HG03064 (cell line): ENCODE measurements at regions not wholly inside any gene's neighbourhood (a gene's known extent, or its start where the extent isn't known, plus 50 kb on each side); places are given as distances from the start of the nearest gene placed in this dataset.

Experiments
- ATAC-seq: cut with Tn5 transposase; IDR thresholded peaks from one replicate; pipeline ENCODE4 v1.9.1; 2021; ENCODE audit warnings: low read depth; ENCODE audit not compliant: unreplicated experiment

DNA sequence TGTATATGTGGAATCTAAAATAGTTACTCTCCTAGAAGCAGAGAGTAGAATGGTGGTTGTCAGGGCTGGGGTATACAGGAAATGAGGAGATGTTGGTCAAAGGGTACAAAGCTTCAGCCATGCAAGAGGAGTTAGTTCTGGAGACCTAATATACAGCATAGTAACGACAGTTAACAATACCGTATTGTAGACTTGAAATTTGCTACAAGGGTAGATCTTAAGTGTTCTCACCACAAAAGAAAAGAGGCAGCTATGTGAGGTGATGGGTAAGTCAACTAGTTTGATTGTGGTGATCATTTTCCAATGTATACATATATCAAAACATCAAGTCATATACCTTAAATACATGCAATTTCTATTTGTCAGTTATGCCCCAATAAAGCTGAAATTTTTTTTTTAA is 98.2 kb upstream of the CYP1B1 start:
- ATAC-seq, result no peak

DNA sequence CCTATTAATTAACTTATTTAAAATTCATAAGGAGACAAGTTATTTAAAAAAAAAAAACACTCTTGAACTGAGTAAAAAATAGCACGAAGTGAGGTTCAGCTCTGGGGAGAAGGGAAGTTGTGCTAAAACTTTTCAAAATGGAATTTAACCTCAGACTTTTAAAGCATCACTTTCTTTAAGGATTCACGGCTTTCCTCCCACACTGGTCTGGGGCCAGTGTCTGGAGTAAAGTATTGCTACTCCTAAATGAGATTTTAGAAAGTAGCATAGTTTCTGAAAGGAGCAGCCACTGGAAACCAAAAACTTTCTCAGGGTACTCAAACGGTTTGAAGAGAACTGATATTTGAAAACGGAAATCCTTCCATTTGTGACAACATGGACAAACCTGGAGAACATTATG is 97.7 kb upstream of the CYP1B1 start:
- ATAC-seq, result no peak

DNA sequence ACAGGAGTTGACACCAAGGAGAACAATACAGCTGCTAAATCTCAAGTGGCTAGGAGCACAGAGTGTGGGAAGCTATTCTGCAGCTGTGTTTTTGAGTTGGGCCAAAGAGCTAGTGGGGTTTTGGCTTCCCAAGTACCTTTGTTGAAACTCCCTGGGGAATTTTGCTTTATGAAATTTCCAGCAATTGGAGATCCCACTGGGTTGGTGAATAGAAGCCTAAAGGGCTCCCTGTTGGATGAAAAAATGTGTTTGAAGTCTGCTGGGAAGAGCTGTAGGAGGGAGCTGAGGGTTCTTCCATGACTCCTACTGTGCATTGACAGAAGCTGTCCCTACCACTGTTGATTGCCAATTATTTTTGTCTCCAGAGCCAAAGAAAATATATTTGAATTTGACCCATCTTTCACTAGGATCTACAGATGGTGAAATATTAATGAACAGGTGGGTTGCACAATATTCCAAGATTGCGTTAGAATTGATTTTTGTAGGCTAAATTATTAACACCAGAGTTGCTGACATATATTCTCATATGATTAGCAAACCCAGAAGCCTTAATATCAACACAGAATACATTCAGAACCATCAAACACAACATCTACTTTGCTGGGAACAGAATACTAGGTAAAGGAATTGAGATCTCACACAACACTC is 95.4 kb upstream of the CYP1B1 start:
- no peak for ATAC-seq

DNA sequence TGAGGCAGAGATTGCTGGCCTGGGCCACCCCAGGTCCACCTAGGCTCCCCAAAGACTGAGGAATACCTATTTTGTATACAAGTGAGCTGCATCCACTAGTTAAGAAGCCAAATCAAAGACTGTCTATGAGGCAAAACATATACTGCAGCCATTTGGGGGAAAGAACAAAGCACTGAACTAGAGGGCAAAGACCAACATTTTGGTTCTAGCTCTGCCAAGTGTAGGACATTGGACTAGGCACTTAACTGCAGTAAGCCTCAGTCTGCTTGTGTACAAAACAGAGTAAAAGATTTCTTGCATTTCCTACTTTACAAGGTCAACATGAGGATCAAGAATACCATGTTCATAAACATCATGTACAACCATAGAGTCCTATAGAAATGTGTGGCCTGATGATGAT is 94.8 kb upstream of the CYP1B1 start:
- ATAC-seq, result no peak

DNA sequence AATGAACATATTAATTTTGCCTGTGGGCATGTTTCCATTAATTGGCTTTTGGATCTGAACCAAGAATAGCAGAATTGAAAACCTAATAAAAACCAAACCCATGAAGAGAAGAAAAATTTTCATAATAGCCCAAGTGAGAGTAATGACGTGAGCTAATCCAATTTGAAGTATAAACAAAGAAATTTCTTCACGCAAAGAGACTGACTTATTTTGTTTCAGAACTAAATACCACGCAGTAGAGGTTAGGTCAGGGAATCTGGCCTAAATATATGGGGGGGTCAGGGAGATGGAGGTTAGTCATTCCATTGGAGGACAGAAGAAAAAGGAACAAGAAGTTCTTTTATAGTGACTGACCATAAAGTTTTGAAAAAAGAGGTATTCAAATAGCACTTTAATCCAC is 94.1 kb upstream of the CYP1B1 start:
- ATAC-seq, result no peak

DNA sequence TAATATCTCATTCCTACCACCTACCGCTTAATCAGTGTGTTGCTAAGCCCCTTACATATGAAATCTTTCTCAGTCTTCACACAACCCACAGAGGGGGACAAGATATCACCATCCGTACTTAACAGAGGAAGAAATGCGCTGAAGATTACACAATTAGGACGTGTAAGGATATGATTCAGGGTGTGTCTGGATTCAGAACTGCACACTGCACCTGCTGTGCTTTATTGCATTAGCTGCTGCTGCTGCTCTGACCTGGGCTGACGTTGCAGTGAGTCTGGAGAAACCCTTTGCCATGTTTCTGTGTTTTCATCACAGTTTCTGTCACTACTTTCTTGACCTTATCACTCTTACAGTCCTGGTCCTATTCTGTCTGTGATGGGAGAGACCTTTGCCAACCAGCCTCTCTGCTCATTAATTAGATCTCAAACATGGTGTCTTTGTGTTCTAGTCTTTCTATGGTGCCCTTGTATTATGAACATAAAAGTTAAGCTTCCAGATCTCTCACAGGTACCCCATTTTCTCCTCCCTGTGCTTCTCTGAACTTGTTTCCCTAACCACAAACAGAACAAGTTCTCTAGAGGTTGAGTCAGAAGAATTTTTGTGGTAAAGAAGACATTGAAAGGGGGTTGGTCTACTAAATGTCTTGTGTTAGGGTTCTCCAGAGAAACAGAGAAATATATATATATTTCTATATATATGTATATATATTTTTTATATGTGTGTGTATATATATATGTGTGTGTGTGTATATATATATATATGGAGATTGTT is 92.9 kb upstream of the CYP1B1 start:
- no peak for ATAC-seq

DNA sequence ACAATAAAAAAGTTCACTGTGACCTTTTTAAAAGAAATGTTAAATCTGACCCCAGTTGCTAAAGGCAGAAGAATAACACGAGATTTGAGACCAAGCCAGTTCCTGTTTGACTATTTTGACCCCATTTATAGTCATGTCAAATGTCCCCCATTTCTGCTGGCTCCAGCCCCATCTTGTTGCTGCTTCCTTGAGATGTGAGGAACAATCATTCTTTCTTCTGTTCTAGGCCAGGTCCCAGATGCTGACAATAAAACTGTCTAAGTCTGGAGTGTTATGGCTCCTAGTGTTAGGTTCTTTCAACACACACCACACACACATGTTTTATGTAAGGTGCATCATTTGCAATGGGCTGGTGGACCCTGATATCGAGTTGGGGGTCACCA is 92.0 kb upstream of the CYP1B1 start:
- no peak for ATAC-seq

DNA sequence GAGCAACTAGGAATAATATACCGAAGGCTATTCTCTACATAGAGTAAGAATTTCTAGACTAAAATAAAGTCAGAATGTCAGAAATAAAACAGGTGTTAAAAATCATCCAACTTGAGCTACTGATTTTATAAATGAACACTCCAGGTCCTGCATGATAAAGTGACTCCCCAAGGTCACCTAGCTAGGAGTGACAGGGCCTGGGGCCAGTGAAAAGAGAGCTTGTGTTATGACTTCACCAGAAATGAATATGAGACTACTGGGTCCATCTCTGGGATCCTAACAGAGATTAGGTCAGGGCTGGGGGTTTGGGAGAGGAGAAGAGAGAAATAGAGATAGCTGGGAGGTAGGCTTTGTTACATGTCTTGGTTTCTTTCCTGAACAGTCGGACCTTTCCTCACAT is 89.7 kb upstream of the CYP1B1 start:
- no peak for ATAC-seq

DNA sequence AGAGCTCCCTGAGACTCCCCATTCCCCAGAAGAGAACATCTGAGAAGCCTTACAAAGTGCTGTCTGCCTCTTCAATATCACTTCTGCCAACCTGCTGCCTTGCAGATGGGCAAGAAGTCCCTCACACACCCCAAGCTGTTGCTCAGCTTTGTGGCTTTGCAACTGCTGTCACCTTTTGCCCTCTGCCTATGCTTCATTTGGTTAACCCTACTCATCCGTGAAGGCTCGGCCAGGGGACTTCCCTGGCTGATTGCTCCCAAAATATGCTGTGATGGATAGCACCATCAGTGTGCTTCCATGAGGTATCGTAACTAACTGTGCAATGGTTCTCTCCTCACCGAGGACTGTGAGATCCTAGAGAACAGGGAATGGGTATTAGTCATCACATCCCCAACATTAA is 88.9 kb upstream of the CYP1B1 start:
- ATAC-seq, result no peak

DNA sequence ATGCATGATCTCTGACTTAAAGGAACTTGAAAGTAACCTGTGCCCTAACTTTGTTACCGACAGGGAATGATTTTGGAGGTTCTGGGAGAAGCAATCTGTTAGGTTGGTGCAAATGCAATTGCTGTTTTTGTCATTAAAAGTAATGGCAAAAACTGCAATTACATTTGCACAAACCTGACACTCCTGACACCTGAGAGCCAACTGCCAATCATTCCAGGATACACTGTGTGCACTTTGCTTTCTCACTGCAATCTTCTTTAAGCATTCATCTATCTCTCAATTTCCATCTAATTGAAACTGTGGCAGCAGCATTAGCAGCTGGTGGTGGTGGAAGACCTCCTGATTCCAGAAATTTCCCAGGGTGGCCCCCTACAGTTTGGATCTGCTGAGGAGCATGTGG is 87.6 kb upstream of the CYP1B1 start:
- no peak for ATAC-seq

DNA sequence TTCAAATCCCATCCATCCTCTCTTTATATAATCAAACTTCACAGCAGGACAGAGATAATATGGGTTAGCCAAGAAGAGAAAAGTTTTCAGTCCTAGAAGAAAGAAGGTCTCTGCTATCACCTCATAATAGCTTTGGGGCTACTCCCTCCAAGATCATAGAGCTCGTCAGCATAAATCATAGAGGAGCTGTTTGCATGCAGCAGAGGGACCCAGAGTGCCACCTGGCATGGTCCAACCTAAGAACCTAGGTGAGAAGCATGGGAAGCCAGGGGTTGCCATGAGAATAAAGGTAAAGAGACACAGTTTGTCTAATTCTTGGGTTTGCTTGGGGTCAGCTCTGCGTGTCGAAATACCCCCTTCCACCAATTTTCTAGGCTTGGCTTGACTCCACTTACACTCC is 87.1 kb upstream of the CYP1B1 start:
- no peak for ATAC-seq

DNA sequence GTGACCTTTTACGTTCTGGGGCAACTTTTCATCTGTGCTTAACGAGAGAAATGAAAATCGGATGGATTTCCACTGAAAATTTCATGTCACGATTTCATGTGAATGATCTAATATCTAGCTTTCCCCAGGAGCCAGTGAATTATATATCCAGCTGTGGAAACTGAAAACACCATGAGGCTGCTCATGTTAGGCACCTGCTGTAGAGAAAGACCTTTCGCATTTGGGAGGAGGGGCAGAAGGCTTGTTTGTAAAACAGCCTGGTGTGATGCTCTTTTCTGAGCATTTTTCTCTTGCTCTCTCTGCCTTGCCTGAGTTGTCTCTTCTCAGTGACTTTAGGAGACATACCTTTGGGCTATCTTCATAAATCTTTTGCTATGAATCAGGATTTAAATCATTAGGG is 84.6 kb upstream of the CYP1B1 start:
- ATAC-seq, result no peak

DNA sequence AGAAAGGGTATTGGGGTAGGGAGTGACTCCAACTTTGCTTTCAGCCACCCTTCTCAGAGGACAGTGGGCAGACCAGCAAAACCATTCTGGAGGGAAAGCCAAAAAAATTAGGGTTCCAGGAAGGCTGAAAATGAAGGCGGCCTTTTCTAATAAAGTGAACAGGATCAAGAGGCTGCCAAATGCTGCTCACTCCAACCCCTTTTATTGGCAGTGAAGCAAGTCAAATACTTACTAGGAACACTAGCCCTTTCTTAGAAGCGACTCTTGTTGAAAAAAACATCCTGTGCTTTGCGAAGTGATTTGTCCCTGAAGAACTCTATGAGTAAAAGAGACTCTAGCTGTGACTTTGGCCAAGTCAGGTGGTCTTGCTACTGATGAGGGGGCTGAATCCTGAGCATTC is 83.6 kb upstream of the CYP1B1 start:
- no peak for ATAC-seq

DNA sequence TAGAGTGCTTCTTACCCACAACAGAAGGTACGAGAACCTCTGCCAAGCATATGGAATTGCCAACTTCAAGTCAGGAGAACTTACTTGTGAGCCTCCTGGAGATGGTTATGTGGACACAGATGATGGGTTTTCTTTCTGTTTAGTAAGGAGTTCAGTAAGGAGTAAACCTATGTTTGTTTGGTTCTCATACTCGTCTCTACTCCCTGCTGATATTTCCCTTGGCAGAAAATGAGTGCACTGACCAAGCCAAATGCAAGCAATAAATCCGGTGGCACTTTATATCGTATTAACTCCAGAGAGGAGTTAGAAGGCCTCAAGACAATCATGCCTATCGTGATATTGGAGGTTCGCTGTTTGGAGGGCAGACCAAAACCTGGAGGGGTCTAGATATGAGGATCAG is 83.2 kb upstream of the CYP1B1 start:
- no peak for ATAC-seq

DNA sequence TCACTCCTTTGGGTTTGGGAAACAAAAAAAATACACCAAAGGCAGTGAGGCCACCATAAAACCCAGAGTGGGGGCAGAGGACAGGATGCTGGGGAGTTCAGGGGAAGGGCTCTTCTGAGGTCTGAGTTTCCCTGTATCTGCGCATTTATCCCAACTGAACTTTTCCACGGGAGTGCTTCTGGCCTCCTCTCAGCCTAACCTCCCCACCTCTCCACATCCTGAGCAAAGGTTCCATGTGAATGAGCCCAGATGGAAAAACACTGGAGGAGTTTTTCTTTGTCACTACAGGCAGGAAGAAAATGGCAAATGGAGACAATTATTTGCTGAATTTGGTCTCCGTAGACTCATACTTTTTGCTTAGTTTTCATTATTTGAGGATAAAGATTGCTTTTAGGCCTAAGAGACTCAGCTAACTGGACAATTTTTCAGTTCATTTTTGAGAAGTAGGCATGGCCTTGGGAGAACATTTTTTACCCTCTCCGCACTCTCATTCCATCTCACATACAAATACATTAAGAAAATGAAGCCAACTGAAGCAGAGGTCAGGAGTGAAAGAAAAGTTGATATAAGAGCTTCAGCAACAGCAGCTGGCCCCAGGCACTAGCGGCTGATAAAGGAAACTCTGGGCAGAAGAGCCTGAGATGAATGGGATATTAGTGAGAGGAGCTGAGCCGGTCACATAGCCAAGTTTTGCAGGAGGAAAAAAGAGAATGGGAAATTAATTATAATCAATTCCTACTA is 82.6 kb upstream of the CYP1B1 start:
- no peak for ATAC-seq

DNA sequence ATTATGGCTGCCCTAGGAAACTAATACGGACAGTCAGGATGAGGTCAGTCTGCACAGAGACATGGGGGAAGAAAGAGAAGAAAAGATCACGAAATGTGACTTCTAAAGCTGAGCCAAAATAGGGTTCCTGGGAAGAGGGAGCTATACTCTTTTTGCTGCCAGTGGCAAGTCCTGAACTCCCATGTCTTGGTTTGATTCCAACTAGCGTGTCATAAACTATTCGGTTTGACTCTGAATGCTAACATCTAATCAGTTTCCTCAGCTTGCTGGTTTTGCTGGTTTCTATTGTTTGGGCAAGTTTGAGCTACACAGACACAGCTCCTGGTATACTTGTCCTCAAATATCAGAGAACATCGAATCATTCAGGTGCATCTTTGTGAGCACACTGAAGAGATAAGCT is 80.5 kb upstream of the CYP1B1 start:
- no peak for ATAC-seq

DNA sequence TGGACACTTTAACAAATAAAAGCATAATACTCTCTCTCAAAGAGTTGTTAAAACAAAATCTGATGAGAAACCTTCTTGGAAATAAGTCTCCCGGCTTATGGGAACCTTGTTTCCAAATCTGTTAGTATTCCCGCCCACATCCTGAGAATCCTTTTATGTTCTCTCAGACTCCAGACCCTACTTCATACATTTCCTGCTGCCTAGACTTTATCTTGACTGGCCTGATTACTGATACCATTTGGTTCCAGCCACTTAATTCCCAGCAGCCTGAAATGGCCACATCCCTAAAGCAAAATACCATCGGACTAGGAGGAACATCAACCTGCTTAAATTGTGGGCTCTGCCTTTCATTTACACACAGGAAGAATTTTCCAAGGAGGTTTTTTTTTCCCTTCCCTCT is 79.1 kb upstream of the CYP1B1 start:
- no peak for ATAC-seq

DNA sequence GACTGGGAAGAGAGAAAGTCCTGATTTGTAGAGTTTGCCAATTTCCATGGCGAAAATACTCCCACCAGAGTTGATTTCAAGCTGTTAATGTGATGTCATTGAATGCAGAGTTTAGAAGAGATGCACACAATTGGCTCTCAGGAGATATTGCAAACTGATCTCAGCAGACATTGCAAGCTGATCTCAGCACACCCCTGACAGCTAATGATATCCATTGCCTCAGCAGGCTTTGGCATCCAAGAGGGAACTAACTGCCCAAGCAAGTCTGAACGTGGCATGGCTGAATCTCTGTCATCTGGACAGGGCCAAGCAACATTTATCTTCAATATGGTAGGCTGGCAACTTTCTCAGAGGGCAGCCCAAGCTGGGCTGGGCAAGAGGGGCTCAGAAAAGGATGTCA is 78.4 kb upstream of the CYP1B1 start:
- no peak for ATAC-seq

DNA sequence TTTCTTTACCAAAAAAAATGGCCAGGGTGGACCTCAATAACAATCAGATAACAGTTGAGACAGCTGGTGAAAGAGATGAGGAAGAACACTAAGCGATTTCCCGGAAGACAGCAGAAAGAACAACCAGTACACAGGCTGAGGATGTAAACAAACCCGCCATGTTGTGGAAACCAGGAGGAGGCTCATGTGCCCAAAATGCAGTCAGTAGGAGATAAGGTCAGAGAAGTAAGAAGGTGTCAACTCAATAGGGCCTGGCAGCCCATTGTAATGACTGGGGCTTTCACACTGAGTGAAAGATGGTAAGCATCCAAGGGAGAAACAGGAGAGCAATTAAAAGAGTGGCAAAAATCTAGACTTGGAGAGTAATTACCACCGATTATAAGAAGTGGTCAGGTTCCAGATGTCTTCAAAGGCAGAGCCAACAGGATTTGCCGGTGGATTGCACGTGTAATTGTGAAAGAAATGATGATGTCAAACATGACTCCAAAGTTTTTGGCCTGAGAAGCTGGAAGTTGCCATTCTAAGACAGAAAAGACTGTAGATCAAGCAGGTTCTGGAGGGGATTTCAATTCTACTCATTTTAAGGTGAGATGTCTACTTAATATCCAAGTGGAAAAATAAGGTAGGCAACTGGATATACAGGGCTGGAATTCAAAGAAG is 77.7 kb upstream of the CYP1B1 start:
- no peak for ATAC-seq

DNA sequence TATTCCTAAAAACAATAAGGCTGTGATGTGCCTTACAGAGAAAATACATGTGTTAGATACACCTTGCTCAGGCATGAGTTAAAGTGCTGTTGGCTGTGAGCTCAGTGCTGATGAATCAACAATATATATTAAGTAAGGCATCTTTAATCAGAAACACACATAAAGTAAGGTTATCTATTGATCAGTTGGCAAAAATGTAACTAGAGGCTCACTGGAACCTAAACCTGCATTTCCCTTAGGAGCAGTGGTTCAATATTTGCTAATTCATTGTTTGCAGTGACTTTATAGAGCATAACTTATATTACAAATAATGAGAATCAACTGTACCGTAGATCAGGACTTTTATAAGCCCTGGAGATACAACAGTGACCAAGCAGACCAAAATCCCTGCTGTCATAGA is 77.0 kb upstream of the CYP1B1 start:
- no peak for ATAC-seq

DNA sequence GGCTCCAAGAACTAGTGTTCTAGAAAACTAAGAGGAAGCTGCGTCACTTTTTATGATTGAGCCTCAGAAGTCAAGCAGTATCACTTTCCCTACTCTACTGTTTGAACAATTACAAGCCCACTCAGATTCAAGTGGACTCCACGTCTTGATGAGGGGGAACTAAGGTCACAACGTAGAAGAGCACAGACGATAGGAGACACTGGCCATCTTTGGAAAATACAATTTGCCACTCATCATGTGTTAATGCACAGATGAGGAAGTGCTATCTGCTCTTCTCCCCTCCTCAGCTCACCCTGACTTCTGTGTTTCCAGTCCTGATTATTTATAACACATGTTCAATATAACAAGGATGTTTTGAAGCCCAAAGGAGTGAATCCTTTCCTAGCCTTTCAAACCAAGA is 76.1 kb upstream of the CYP1B1 start:
- no peak for ATAC-seq
